ENCODE measurements at regions not wholly inside any gene's neighbourhood (a gene's known extent, or its start where the extent isn't known, plus 50 kb on each side); places are given as distances from the start of the nearest gene placed in this dataset.

DNA sequence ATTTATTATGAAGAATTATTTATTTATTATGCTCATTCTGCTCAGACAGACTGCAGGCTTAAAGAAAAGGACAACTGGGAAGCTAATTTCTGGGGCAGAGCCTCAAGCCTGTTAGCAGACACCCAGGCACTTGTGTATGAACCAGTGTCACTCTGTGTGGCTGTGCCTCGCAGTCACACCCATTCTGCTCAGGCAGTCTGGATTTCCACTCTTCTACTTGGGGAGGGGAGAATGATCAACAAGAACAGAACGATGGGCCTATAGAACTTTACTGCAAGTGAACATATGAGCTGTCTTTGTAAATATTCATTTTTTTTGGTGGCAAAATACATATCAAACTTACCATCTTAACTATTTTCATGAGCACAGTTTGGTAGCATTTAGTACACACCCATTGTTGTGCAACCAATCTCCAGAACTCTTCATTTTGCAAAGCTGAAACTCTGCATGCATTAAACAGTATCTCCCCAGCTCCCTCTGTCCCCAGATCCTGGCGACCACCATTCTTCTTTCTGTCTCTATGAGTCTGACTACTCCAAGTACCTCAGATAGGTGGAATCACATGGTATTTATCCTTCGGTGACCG, 181.7 kb downstream of the NUFIP1 start:
- TF ChIP-seq, protein P1, sequence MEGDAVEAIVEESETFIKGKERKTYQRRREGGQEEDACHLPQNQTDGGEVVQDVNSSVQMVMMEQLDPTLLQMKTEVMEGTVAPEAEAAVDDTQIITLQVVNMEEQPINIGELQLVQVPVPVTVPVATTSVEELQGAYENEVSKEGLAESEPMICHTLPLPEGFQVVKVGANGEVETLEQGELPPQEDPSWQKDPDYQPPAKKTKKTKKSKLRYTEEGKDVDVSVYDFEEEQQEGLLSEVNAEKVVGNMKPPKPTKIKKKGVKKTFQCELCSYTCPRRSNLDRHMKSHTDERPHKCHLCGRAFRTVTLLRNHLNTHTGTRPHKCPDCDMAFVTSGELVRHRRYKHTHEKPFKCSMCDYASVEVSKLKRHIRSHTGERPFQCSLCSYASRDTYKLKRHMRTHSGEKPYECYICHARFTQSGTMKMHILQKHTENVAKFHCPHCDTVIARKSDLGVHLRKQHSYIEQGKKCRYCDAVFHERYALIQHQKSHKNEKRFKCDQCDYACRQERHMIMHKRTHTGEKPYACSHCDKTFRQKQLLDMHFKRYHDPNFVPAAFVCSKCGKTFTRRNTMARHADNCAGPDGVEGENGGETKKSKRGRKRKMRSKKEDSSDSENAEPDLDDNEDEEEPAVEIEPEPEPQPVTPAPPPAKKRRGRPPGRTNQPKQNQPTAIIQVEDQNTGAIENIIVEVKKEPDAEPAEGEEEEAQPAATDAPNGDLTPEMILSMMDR (IDR thresholded peaks at IDR 0.05; ENCODE audit: poor library complexity): no peak
- TF ChIP-seq EZH2phosphoT487 (IDR thresholded peaks at IDR 0.05; ENCODE audit: low read depth, severe bottlenecking, unreplicated experiment) (no peak), EZH2 (IDR thresholded peaks at IDR 0.05; ENCODE audit: borderline replicate concordance) (no peak)
